ENCODE measurements at regions not wholly inside any gene's neighbourhood (a gene's known extent, or its start where the extent isn't known, plus 50 kb on each side); places are given as distances from the start of the nearest gene placed in this dataset.

DNA sequence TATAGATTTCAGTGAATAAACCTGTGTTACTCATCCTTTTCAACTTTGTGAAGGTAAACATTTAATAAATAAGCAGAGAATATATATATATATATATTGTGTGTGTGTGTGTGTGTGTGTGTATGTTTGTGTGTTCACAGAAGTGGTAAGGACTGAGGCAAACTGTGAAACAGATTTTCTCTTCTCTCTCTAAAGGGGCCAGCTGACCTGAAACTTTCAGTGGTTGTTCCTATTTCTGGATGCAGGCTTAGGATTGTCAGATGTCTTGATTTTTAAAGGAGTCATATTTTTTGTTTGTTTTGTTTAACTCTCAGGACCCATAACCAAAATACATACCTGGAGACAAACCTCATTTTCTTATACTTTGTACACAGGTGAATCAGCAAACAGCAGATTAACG lies 714.9 kb upstream of the MEF2C start:
- Mint-ChIP-seq H3K4me3 (ENCODE audit: unreplicated experiment) (no peak overlapping the region), H3K27ac (ENCODE audit: unreplicated experiment) (no peak overlapping the region)

DNA sequence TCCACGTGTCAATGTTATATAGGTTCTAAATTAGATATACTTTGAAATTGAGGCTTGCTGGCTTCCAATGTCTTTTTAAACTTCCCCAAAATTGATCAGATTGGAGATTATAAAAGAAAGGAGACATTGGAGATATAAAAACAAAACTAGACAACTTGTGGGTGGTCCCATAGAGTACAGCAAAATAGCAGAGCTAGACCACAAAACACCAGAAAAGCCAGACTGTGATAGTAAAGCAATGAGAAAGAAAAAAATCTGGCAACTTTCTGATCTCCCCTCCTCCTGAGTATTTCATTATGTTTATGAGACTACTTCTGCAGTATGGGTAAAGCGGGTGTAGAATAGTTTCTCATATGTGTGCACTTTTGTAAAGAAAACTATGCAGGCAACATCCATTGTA lies 713.8 kb upstream of the MEF2C start:
- H3K27me3 Mint-ChIP-seq (ENCODE audit: unreplicated experiment), result no peaks in the 10 kb centered on the region
- H3K36me3 Mint-ChIP-seq (ENCODE audit: unreplicated experiment), result no peaks in the 10 kb centered on the region
- TF ChIP-seq, protein P1, sequence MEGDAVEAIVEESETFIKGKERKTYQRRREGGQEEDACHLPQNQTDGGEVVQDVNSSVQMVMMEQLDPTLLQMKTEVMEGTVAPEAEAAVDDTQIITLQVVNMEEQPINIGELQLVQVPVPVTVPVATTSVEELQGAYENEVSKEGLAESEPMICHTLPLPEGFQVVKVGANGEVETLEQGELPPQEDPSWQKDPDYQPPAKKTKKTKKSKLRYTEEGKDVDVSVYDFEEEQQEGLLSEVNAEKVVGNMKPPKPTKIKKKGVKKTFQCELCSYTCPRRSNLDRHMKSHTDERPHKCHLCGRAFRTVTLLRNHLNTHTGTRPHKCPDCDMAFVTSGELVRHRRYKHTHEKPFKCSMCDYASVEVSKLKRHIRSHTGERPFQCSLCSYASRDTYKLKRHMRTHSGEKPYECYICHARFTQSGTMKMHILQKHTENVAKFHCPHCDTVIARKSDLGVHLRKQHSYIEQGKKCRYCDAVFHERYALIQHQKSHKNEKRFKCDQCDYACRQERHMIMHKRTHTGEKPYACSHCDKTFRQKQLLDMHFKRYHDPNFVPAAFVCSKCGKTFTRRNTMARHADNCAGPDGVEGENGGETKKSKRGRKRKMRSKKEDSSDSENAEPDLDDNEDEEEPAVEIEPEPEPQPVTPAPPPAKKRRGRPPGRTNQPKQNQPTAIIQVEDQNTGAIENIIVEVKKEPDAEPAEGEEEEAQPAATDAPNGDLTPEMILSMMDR (IDR thresholded peaks at IDR 0.05; ENCODE audit: partially characterized antibody, unreplicated experiment), result no peak
- no peaks in the 10 kb centered on the region for H3K4me1 Mint-ChIP-seq (ENCODE audit: low read depth, unreplicated experiment)
- H3K4me3 Mint-ChIP-seq (ENCODE audit: unreplicated experiment), result no peak overlapping the region
- H3K9me3 Mint-ChIP-seq (ENCODE audit: unreplicated experiment), result no peaks in the 10 kb centered on the region
- H3K27ac Mint-ChIP-seq (ENCODE audit: unreplicated experiment), result no peak overlapping the region
- DNase-seq, result no peak

More for the DNA sequence above, 714.9 kb upstream of the MEF2C start:
- TF ChIP-seq, protein P1 (IDR thresholded peaks at IDR 0.05; ENCODE audit: partially characterized antibody, unreplicated experiment), result no peak
- Mint-ChIP-seq H3K27me3 (ENCODE audit: unreplicated experiment) (peaks cover 2% of the 10 kb centered on the region), H3K36me3 (ENCODE audit: unreplicated experiment) (no peaks in the 10 kb centered on the region), H3K4me1 (ENCODE audit: low read depth, unreplicated experiment) (no peaks in the 10 kb centered on the region), H3K9me3 (ENCODE audit: unreplicated experiment) (no peaks in the 10 kb centered on the region)
- DNase-seq, result no peak

DNA sequence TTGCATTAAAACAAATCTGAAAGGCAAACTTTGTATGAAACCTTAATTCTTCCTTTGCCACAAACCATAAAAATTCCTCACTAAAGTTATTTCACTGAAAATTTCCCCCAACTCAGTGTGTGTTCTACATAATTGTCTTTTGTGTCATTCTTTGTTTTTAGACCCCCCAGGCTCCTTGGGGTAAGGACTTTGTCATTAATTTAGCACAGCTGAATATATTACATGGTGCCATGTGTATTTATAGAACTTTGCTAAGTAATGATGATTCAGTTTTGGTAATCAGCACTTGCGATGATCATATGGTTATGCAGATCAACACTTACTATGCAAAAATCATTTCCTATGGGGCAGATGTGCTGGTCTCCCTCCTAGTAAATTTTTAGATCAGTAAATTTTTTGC lies 712.1 kb upstream of the MEF2C start:
- Mint-ChIP-seq H3K9me3 (ENCODE audit: unreplicated experiment) (no peaks in the 10 kb centered on the region), H3K4me3 (ENCODE audit: unreplicated experiment) (no peak overlapping the region), H3K27me3 (ENCODE audit: unreplicated experiment) (no peaks in the 10 kb centered on the region), H3K4me1 (ENCODE audit: low read depth, unreplicated experiment) (no peaks in the 10 kb centered on the region), H3K36me3 (ENCODE audit: unreplicated experiment) (no peaks in the 10 kb centered on the region), H3K27ac (ENCODE audit: unreplicated experiment) (no peak overlapping the region)
- DNase-seq, result no peak
- TF ChIP-seq, protein P1 (IDR thresholded peaks at IDR 0.05; ENCODE audit: partially characterized antibody, unreplicated experiment), result no peak

DNA sequence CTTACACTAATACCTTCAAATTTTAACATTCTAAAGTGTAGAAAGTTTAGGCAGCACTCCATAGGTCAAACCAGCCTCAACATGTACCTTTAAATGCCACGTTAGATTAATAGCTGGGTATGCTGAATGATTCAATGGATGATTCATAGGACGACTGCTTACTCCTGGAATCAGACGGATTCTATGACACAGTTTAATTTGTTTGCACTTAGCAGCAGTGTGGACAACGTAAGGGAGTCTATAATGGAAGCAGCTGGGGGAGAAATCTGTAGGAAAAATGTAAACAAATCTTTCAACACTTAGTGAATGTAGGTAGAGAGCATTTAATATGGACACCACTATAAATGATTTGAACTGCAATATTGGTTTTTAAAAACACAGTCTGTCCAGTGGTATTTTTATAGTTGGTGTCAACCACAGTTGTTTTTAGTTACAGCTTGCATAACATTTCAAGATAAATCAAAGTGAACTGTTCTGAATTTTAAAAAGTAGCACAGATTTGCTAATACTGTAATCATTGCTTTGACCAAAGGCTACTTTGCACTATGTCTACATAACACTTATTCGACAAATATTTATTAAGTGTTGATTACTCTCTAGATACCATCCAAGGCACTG lies 701.5 kb upstream of the MEF2C start:
- Mint-ChIP-seq H3K36me3 (ENCODE audit: unreplicated experiment) (no peaks in the 10 kb centered on the region), H3K4me1 (ENCODE audit: low read depth, unreplicated experiment) (no peaks in the 10 kb centered on the region), H3K27me3 (ENCODE audit: unreplicated experiment) (no peaks in the 10 kb centered on the region), H3K27ac (ENCODE audit: unreplicated experiment) (no peak overlapping the region), H3K4me3 (ENCODE audit: unreplicated experiment) (no peak overlapping the region), H3K9me3 (ENCODE audit: unreplicated experiment) (no peaks in the 10 kb centered on the region)
- TF ChIP-seq, protein P1 (IDR thresholded peaks at IDR 0.05; ENCODE audit: partially characterized antibody, unreplicated experiment), result no peak
- no peak for DNase-seq

- H3K36me3 Mint-ChIP-seq (ENCODE audit: unreplicated experiment), result no peaks in the 10 kb centered on the region
Measured at GRCh38 chr5:89583534-89583933, 700.5 kb upstream of the MEF2C start.

More at GRCh38 chr5:89583534-89583933, 700.5 kb upstream of the MEF2C start:
- Mint-ChIP-seq H3K9me3 (ENCODE audit: unreplicated experiment) (no peaks in the 10 kb centered on the region), H3K4me1 (ENCODE audit: low read depth, unreplicated experiment) (no peaks in the 10 kb centered on the region), H3K27ac (ENCODE audit: unreplicated experiment) (no peak overlapping the region), H3K4me3 (ENCODE audit: unreplicated experiment) (no peak overlapping the region), H3K27me3 (ENCODE audit: unreplicated experiment) (no peaks in the 10 kb centered on the region)
- DNase-seq, result no peak
- TF ChIP-seq, protein P1 (IDR thresholded peaks at IDR 0.05; ENCODE audit: partially characterized antibody, unreplicated experiment), result no peak
